KOPT-K1 (cell line): ENCODE measurements at regions not wholly inside any gene's neighbourhood (a gene's known extent, or its start where the extent isn't known, plus 50 kb on each side); places are given as distances from the start of the nearest gene placed in this dataset.
"Not testable (repeated sequence)": the region's sequence is repeated elsewhere in the genome, so short reads cannot be mapped to it uniquely, and the experiment has no call there.

ENCODE experiments used
- H3K27ac ChIP-seq: fragments of 200-600 bp; sonication (generic); 2 replicates; pipeline ENCODE4 v1.5.1; 2016; ENCODE audit warnings: antibody characterized with exemption, mild to moderate bottlenecking, low read depth, low read length; ENCODE audit not compliant: poor library complexity, severe bottlenecking
- H3K36me3 ChIP-seq: fragments of 200-600 bp; sonication (generic); 2 replicates; pipeline ENCODE4 v1.5.1; 2017; ENCODE audit warnings: antibody characterized with exemption, mild to moderate bottlenecking, low read length, moderate library complexity; ENCODE audit not compliant: insufficient read depth
- H3K9me3 ChIP-seq: fragments of 200-600 bp; sonication (generic); 2 replicates; pipeline ENCODE4 v1.5.1; 2017; ENCODE audit warnings: antibody characterized with exemption, low read length, mild to moderate bottlenecking; ENCODE audit not compliant: insufficient read depth, poor library complexity, severe bottlenecking

DNA sequence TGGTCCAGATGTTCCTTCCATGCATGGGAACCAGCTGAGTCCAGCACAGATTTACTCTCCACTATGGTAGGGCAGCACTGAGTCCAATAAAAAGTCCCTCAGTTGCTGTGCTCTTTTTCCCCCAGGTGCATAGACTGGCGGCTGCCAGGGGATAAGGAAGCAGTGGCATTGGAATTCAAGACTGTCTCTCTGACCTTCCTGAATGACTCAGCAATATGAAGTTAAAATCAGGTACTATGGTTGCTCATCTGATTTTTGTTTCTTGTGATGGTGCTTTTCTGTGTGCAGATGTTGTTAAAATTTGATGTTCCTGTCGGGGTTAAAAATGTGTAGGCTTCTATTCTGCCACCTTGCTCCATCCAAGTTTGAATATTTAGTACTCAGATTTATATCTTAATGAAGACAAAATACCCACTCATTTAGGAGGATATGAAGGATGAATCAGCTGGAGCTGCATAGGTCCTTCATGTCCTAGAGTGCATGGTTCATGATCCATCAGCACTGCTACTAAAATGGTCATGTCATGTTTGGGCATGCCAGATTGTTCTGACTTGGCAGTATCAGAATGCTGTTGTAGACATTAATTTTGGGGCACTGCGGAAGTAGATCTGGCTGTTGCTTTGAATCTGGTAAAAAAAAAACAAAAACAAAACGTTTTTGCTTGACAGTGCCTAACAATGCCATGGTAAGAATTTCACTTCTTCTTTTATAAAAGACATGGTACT, 321.2 kb upstream of the MAP3K7 start:
- H3K9me3 ChIP-seq, result no peaks in the 10 kb centered on the region
- H3K36me3 ChIP-seq, result no peaks in the 10 kb centered on the region
- no peak overlapping the region for H3K27ac ChIP-seq

DNA sequence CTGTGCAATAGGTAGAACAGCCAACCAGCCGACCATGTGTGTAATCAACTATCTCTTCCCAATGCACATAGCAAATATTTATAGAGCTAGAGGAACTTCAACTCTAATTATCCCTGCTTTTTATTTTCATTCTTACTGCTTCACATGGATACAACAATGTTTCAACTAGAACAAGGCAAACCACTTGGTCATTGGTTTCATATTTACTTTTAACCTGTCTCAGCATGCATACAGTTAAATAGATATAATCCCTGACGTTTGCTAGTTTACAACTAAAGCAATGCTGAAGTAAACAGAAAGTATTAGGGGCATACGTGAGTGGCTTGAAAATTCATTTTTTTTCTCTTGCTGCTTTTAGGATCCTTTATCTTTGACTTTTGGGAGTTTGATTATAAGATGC, 318.5 kb upstream of the MAP3K7 start:
- no peaks in the 10 kb centered on the region for H3K9me3 ChIP-seq
- no peak overlapping the region for H3K27ac ChIP-seq
- H3K36me3 ChIP-seq, result no peaks in the 10 kb centered on the region

DNA sequence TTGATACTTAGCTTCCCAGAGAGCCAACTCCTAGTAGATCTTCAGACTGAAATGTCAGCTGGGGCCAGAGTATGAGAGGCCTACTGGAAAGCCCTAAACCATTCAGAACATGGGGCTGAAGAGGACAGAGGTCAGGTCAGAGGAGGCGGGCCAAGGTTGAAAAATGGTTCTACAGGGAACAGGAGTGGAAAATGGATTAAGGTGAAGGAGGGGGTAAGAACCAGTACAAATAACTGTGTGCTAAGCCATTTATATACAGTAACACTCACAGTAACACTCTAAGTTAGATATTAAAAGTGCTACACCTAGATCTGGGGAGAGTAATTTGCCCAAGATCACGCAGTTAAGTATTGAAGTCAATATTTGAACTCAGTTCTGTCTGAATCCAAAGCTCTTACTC, 313.2 kb upstream of the MAP3K7 start:
- Histone ChIP-seq H3K9me3 (no peaks in the 10 kb centered on the region), H3K36me3 (no peaks in the 10 kb centered on the region), H3K27ac (no peak overlapping the region)

DNA sequence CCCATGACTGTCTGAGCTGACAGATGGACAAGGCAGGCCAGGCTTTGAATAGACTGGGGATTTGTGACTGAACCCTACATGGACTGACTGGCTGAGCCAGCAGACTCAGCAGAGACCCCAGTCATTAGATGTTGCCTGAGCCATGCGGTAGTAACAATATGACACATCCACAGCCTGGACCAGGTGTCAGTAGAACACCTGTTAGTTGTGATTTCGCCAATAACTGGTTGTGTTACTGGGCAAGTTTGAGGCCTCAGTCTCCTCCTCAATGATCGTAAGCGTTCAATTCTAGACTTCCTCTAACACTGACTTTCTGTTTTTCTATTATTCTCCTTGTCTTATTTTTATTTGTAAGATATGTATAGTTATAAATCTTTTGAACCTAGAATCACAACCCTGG, 311.9 kb upstream of the MAP3K7 start:
- H3K9me3 ChIP-seq, result no peaks in the 10 kb centered on the region
- no peak overlapping the region for H3K27ac ChIP-seq
- no peaks in the 10 kb centered on the region for H3K36me3 ChIP-seq

DNA sequence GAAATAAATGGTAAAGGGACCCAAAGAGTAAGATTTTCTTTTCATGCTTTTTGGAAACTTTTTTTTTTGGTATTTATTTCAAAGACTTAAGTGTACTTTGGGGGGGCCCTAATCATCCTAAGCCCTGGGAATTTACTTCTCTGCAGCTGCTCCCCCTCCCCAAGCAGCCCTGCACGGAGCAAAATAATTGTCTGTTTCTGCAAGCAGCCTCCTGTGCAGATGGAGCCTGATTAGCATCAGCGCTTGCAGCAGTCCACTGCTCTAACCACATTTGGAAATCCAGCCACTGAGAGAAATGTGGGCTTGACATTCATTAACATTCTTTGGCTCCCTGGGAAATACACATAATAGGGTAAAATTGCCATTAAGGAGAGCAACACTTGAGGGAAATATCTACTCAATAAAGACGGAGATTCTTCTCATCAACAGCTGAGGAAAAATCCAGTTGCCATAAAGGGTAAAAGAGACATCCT, 309.2 kb upstream of the MAP3K7 start:
- no peak overlapping the region for H3K27ac ChIP-seq

DNA sequence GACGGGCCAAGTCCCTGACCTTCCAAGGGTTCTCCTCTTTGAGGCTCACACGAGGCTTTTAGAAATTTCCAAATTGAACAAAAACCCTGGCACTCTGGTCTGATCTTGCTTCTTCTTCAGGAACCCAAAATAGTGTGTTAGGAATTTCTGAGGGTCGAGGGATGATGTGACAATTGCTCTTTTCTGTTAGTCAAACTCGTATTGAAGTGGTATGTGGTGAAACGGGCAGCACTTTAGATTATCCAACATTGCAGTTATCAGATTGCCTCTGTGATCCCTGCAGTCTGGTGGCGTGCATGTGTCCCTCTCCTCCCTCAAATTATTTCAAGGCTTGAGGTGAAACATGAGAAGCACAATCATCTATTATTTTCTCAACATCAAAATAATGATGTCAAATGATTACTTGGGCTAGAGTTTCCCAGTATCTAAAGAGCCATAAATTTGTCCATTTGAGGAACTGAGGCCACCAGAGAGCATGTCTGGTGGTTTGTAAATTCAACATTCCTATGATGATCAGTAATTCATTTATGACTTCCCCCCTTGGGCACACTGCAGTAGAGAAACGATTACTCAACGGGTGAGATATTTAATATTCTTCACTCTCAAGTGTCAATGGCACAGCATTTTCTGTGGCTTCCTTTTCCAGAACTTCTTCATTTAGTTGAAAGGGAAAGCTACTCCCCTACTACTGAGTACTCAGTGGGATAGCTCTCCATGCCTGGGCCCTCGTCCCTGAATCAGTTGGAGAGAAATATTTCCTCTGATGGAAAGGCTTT, 308.6 kb upstream of the MAP3K7 start:
- H3K27ac ChIP-seq, result no peak overlapping the region
- no peaks in the 10 kb centered on the region for H3K9me3 ChIP-seq
- no peaks in the 10 kb centered on the region for H3K36me3 ChIP-seq

More for the DNA sequence above, 309.2 kb upstream of the MAP3K7 start:
- Histone ChIP-seq H3K9me3 (no peaks in the 10 kb centered on the region), H3K36me3 (no peaks in the 10 kb centered on the region)

DNA sequence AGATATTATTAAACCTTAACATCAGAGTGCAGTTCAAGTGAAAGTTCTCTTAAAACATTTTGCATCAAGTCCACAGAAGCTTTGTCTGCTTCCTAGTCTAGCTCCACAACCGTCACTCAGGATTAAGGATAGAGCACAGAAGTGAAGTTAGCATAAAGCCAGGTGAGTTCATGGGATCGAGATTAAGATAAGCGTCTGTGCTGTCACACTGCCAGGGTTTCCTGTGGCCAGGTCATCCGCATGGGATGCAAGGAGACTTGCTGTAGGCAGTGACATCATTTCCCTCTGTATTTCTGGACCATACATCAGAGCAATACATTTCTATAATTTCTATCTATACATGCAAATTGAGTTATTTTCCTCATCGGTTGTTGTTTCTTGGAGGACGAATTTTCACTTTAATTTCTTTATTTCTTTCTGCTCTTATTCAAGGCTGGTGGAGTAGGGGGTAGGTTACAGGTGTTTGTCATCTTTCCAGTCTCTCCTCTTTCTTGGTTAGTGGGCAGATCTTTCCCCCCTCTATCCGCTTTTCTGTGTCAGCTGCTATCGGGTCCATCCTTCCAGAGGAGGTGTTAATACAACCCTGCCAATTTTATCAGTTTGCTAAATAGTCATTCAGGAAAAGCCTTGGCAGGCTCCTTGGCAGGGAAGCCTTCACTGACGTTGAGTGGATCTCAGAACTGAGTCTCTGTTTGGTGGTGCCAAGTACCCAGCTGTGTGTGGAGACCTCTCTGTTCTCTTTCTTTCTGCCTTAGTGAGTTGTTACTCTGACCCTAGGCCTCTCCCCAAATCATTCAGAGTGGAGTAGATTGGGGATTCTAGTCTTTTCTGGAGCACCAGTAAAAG, 307.6 kb upstream of the MAP3K7 start:
- no peaks in the 10 kb centered on the region for H3K36me3 ChIP-seq
- no peaks in the 10 kb centered on the region for H3K9me3 ChIP-seq
- no peak overlapping the region for H3K27ac ChIP-seq

DNA sequence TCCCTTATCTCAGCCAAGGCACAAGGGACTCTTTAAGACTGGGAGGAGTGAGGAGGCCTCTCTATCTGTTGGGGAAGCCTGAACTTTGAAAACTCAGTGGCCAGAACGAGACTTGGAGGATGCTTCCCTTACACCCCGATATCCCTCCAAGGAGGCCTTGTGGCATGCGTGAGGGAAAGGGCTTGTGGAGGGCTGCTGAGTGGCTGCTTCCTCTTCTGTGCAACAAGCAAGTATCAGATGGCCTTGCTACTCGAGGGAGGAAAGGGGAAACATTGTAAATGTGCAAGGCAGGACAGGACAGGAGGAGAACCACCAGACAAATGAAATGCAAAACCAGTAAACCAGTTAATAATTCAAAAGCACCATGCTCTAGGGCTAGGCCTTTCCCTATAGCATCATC, 306.5 kb upstream of the MAP3K7 start:
- no peaks in the 10 kb centered on the region for H3K9me3 ChIP-seq
- H3K27ac ChIP-seq, result no peak overlapping the region
- no peaks in the 10 kb centered on the region for H3K36me3 ChIP-seq

DNA sequence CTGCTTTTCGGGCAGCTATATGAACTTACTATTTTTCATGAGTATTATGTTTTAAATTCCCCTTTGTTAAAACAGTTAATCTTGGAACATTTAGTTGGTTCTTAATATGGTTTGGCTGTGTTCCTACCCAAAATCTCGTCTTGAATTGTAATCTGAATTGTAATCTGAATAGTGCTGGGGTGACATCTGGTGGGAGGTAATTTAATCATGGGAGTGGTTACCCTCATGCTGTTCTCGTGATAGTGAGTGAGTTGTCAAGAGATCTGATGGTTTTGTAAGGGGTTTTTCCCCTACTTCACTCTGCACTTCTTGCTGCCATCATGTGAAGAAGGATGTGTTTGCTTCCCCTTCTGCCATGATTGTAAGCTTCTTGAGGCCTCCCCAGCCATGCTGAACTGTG, 305.4 kb upstream of the MAP3K7 start:
- no peaks in the 10 kb centered on the region for H3K36me3 ChIP-seq
- H3K27ac ChIP-seq, result no peak overlapping the region
- no peaks in the 10 kb centered on the region for H3K9me3 ChIP-seq

DNA sequence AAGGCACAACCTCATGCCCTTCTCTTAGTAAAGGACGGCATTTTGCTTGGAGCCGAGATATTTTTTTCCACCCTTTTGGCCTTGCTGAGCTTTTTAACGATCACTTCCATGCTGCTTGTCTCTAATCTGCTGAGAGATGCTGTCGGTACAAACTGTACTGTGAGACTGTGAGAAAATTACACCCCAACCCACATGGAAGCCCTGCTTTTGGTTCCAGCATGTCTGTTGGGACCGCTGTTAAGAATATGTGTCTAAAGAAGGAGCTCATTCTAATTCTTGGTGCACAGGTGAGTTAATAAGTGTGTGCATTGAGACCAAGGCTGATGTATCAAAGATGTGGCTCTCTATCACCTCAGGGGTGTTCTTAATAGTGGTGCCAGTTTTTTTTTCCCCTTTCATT, 304.5 kb upstream of the MAP3K7 start:
- Histone ChIP-seq H3K9me3 (no peaks in the 10 kb centered on the region), H3K27ac (no peak overlapping the region), H3K36me3 (no peaks in the 10 kb centered on the region)

DNA sequence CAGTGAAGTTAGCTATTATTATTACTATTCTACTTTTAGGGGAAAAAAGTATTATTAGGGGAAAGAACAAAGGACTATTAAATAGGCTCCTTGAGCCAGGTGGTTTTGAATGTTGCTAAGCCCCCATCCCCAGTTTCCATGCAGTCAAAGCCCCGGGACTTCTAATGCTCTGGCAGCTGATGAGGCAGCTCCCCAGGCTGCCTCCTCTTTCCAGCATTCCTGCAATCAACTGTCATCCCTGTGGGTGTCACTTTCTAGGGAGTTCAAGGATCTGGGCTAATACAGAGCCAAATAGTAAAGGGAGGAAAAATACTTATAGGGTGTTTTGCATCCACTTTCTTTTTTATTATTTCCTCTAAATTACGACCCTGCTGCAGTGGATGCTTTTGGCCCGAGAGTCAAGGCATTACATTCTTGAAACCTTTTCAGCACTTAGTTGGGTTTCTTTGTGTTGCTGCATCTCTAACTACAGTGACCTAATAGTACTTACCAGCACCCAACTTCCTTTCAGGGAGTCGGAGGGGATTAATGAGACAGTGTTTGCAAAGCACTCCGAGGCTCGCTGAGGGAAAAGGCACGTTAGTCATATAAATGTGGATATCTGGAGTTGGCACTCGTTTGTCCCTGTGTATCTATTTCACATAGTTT, 303.9 kb upstream of the MAP3K7 start:
- Histone ChIP-seq H3K9me3 (no peaks in the 10 kb centered on the region), H3K27ac (no peak overlapping the region), H3K36me3 (no peaks in the 10 kb centered on the region)

DNA sequence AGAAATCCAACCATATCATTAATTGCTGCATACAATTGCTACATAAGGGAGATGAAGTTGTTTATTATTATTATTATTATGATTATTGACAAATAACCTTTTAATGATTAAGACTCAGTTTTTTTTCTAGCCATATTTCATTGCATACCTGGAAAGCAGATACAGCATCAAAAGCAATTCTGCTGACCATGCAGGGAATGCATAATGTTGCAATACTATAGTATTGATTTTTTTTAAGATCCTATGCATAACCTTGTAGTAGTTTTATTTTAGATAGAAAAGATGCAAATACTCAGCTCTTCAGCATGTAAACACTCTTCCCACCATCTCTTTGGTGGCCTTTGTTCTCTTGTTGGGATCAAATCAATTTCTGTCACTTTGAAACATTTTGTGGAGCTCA, 300.9 kb upstream of the MAP3K7 start:
- Histone ChIP-seq H3K27ac (no peak overlapping the region), H3K36me3 (no peaks in the 10 kb centered on the region), H3K9me3 (no peaks in the 10 kb centered on the region)

DNA sequence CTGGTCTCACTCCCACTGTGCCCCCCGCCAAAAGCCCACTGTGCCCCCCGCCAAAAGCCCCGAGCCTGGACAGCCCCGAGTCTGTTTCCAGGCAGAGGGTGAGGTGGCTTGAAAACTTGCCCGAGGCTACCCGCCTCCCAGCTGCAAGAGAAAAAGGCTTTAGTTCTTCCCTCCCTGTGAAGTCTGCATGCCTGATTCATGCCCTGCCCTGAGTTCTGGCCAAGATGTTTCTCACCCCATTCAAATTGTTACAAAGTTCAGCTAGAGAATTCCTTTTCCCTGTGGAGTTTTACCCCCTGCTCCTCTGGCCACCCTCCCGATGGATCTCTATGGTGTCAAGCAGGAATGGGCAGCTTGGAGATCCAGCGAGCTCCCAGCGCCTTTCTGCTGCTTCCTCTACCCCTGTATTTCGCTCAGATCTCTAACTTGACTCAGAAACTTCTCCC, 298.8 kb upstream of the MAP3K7 start:
- H3K27ac ChIP-seq, result no peak overlapping the region
- no peaks in the 10 kb centered on the region for H3K9me3 ChIP-seq
- H3K36me3 ChIP-seq, result no peaks in the 10 kb centered on the region

DNA sequence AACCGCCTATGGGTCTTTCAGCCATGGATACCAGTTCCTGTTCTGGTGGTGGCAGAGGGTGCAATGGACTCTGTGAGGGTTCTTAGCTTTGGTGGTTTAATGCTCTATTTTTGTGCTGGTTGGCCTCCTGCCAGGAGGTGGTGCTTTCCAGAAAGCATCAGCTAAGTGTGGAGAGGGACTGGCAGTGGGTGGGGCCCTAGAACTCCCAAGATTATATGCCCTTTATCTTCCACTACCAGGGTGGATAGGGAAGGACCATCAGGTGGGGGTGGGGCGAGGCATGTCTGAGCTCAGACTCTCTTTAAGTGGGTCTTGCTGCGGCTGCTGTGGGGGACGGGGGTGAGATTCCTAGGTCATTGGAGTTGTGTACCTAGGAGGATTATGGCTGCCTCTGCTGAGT, 298.3 kb upstream of the MAP3K7 start:
- not testable (repeated sequence) for H3K36me3 ChIP-seq, H3K9me3 ChIP-seq, H3K27ac ChIP-seq

DNA sequence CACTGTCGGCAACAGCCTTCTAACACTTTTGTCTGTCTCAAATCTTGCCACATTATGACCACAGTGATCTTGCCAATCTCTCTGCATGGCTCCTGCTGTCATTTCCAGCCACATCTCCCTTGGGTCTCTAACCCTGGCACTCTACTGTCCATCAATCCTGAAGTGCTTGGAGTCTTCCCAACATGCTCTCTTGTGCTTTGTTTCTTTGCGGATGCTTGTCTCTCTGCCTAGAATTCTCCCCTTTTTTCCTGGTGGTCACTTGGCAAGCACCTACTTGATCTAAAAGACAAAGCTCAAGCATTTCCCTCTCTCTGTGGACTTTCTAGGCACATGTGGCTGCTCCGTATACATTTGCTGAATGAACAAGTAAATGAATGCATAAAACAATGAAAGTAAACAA, 290.7 kb upstream of the MAP3K7 start:
- H3K9me3 ChIP-seq, result no peaks in the 10 kb centered on the region
- no peak overlapping the region for H3K27ac ChIP-seq
- no peaks in the 10 kb centered on the region for H3K36me3 ChIP-seq
